ENCODE measurements at regions not wholly inside any gene's neighbourhood (a gene's known extent, or its start where the extent isn't known, plus 50 kb on each side); places are given as distances from the start of the nearest gene placed in this dataset.

DNA sequence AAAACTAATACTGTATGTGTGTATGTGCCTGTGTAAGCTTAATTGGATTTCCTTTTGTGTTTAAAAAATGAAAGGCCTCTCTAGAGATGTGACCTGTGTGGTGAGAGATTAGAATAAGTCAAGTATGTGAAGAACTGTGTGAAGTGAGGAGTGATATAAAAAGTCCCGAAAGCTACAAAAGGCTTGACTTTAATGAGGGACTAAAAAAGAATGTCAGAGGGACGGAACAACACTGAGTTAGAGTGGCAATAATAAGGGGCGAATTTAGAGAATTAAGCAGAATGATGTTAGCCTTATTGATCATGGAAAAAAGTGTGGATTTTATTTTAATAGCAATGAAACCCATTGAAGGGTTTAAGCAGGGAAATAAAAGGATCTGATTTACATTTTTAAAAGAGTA is 1281.2 kb upstream of the ADGRB3 start:
- Histone ChIP-seq H3F3A (ENCODE audit: insufficient read depth, low read length) (no peaks in the 10 kb centered on the region), H3K4me3 (ENCODE audit: low read length) (no peak overlapping the region), H3K79me2 (ENCODE audit: low read length) (no peaks in the 10 kb centered on the region), H4K20me1 (ENCODE audit: insufficient read depth, low read length) (no peaks in the 10 kb centered on the region), H3K9me3 (replicated peaks; ENCODE audit: insufficient read depth, low read length) (no peaks in the 10 kb centered on the region), H3K9me2 (replicated peaks; ENCODE audit: insufficient read depth, low read length) (no peaks in the 10 kb centered on the region), H3K9ac (ENCODE audit: low read length) (no peak overlapping the region), H3K4me2 (ENCODE audit: low read depth, low read length) (no peak overlapping the region), H3K27ac (ENCODE audit: low read length) (no peak overlapping the region), H3K4me1 (ENCODE audit: low read length) (no peaks in the 10 kb centered on the region), H3K36me3 (replicated peaks; ENCODE audit: insufficient read depth, low read length) (no peaks in the 10 kb centered on the region), H3K27me3 (replicated peaks; ENCODE audit: insufficient read depth, low read length) (no peaks in the 10 kb centered on the region), H2AFZ (ENCODE audit: low read length) (no peak overlapping the region)
- no peak for DNase-seq
- TF ChIP-seq, protein P1, sequence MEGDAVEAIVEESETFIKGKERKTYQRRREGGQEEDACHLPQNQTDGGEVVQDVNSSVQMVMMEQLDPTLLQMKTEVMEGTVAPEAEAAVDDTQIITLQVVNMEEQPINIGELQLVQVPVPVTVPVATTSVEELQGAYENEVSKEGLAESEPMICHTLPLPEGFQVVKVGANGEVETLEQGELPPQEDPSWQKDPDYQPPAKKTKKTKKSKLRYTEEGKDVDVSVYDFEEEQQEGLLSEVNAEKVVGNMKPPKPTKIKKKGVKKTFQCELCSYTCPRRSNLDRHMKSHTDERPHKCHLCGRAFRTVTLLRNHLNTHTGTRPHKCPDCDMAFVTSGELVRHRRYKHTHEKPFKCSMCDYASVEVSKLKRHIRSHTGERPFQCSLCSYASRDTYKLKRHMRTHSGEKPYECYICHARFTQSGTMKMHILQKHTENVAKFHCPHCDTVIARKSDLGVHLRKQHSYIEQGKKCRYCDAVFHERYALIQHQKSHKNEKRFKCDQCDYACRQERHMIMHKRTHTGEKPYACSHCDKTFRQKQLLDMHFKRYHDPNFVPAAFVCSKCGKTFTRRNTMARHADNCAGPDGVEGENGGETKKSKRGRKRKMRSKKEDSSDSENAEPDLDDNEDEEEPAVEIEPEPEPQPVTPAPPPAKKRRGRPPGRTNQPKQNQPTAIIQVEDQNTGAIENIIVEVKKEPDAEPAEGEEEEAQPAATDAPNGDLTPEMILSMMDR (IDR thresholded peaks at IDR 0.05; ENCODE audit: low read length): no peak
- no peak for TF ChIP-seq EZH2phosphoT487 (IDR thresholded peaks at IDR 0.05; ENCODE audit: low read length)
- TF ChIP-seq EZH2 (optimal IDR thresholded peaks at IDR 0.05; ENCODE audit: low read depth, low read length): no peak

DNA sequence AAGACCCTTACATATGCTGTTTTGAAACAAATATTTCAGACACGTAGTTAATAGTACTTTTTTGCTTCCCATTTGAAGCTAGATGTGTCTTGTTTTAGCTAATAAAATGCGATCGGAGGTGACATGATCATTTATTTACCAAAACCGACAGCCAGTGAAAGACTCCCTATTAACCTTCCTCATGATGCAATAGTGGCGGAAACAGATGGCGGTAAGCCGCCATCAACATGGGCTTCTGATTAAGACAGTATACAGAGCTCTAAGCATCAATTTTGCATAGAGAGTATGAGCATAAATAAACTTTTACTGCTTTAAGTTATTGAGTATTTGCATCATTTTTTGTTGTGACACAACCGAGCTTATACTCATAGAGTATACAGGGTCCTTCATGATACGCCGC is 1282.4 kb upstream of the ADGRB3 start:
- TF ChIP-seq EZH2 (optimal IDR thresholded peaks at IDR 0.05; ENCODE audit: low read depth, low read length) (no peak), EZH2phosphoT487 (IDR thresholded peaks at IDR 0.05; ENCODE audit: low read length) (no peak)
- TF ChIP-seq, protein P1 (IDR thresholded peaks at IDR 0.05; ENCODE audit: low read length): no peak
- Histone ChIP-seq H2AFZ (ENCODE audit: low read length) (no peak overlapping the region), H3K27ac (ENCODE audit: low read length) (no peak overlapping the region), H3K9me3 (replicated peaks; ENCODE audit: insufficient read depth, low read length) (no peaks in the 10 kb centered on the region), H4K20me1 (ENCODE audit: insufficient read depth, low read length) (no peaks in the 10 kb centered on the region), H3K9ac (ENCODE audit: low read length) (no peak overlapping the region), H3K9me2 (replicated peaks; ENCODE audit: insufficient read depth, low read length) (no peaks in the 10 kb centered on the region), H3F3A (ENCODE audit: insufficient read depth, low read length) (no peaks in the 10 kb centered on the region), H3K79me2 (ENCODE audit: low read length) (no peaks in the 10 kb centered on the region), H3K4me2 (ENCODE audit: low read depth, low read length) (no peak overlapping the region), H3K27me3 (replicated peaks; ENCODE audit: insufficient read depth, low read length) (no peaks in the 10 kb centered on the region), H3K4me3 (ENCODE audit: low read length) (no peak overlapping the region), H3K36me3 (replicated peaks; ENCODE audit: insufficient read depth, low read length) (no peaks in the 10 kb centered on the region), H3K4me1 (ENCODE audit: low read length) (no peaks in the 10 kb centered on the region)
- DNase-seq: no peak

DNA sequence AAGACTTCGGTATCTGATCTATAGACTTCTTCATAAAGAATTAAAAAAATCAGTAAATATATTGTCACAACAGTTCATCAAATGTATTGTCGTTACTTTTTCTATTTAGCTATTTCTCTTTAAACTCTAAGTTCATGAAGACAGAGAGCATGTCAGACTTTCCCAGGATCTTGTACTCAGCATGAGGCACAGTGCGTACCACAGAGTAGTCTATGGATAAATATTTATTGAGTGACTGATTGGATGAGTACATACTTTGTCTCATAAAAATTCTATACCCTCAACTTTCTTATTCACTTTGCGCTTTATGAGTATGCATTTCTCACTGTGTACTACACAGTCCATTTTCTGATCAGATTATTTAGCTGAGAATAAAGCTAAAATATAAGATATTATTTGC is 1284.4 kb upstream of the ADGRB3 start:
- no peaks in the 10 kb centered on the region for H3K27me3 ChIP-seq (replicated peaks; ENCODE audit: insufficient read depth, low read length)
- H3K79me2 ChIP-seq (ENCODE audit: low read length): no peaks in the 10 kb centered on the region
- TF ChIP-seq EZH2 (optimal IDR thresholded peaks at IDR 0.05; ENCODE audit: low read depth, low read length) (no peak), EZH2phosphoT487 (IDR thresholded peaks at IDR 0.05; ENCODE audit: low read length) (no peak)
- TF ChIP-seq, protein P1 (IDR thresholded peaks at IDR 0.05; ENCODE audit: low read length): no peak
- H3K9me3 ChIP-seq (replicated peaks; ENCODE audit: insufficient read depth, low read length): no peaks in the 10 kb centered on the region
- no peaks in the 10 kb centered on the region for H3K9me2 ChIP-seq (replicated peaks; ENCODE audit: insufficient read depth, low read length)
- H4K20me1 ChIP-seq (ENCODE audit: insufficient read depth, low read length): no peaks in the 10 kb centered on the region
- no peak overlapping the region for H3K9ac ChIP-seq (ENCODE audit: low read length)
- no peak overlapping the region for H3K4me2 ChIP-seq (ENCODE audit: low read depth, low read length)
- no peaks in the 10 kb centered on the region for H3F3A ChIP-seq (ENCODE audit: insufficient read depth, low read length)
- no peak for DNase-seq
- no peaks in the 10 kb centered on the region for H3K36me3 ChIP-seq (replicated peaks; ENCODE audit: insufficient read depth, low read length)
- no peak overlapping the region for H2AFZ ChIP-seq (ENCODE audit: low read length)
- no peaks in the 10 kb centered on the region for H3K4me1 ChIP-seq (ENCODE audit: low read length)
- no peak overlapping the region for H3K4me3 ChIP-seq (ENCODE audit: low read length)
- H3K27ac ChIP-seq (ENCODE audit: low read length): no peak overlapping the region
